D721Med (cell line): ENCODE measurements at regions not wholly inside any gene's neighbourhood (a gene's known extent, or its start where the extent isn't known, plus 50 kb on each side); places are given as distances from the start of the nearest gene placed in this dataset.

Source experiments
- DNase-seq: peaks from one replicate; pipeline ENCODE4 v3.0.0; 2011; ENCODE audit warnings: low spot score; ENCODE audit not compliant: insufficient read length
- FAIRE-seq: peaks from 2 replicates; lab custom pipeline; 2011; peaks lifted over from hg19 to GRCh38; lab: Jason Lieb, UNC
- CTCF ChIP-seq: IDR thresholded peaks from 2 replicates; pipeline ENCODE4 v1.5.1; 2012; ENCODE audit warnings: mild to moderate bottlenecking, control low read depth; ENCODE audit not compliant: insufficient read depth; ENCODE audit errors: missing control alignments

- DNase-seq (no peak), FAIRE-seq (no peak)
- TF ChIP-seq CTCF: no peak
These were observed 104.9 kb upstream of the PTPN3 start for GRCh38 chr9:109602987-109603386.

GRCh38 chr9:109604131-109604530, 106.0 kb upstream of the PTPN3 start:
- no peak for DNase-seq
- no peak for FAIRE-seq
- no peak for TF ChIP-seq CTCF

GRCh38 chr9:109604781-109605180, 106.7 kb upstream of the PTPN3 start:
- FAIRE-seq (no peak), DNase-seq (no peak)
- no peak for TF ChIP-seq CTCF

DNA sequence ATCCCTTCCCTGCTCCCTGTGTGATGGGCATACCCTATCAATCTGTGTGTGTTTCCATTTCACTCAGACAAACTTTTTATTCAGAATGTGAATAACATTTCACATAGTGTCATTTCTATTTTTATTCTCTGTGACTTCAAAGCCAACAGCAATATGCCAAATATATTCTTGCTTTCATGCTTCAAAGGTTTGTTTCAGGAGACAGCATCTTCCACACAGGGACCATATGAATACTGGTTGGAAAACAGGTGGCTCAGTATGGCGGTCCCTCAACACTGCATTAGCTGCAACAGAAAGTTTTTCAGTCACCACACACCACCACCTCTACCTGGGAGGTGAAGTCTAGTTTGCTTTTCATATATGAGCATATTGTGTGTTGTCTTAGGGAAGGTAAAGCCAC, 111.0 kb upstream of the PTPN3 start:
- FAIRE-seq (no peak), DNase-seq (no peak)
- TF ChIP-seq CTCF: no peak

DNA sequence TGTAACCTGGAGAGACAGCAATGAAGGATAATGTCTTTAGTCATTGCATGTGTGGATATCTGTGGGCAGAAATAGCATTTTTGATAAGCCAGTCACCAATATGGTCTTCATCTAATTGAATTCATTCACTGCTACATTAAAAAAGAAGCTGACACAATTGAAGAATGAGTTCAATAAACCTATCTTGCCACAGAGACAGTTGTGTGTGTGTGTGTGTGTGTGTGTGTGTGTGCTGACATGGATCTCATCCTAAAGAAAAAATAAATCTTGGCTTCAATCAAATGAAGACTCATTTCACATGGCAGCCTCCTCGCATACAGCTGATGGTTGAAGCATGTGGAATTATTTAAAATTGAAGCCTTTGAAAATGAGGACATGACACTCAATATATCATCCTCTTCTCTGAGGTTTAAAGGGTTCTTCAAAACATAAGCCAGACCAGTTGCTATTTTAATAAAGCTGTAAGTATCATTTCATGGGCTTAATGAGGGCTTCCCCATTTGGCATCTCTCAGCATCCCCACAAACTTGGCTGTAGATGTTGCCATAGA, 118.5 kb upstream of the PTPN3 start:
- DNase-seq: no peak
- FAIRE-seq: no peak
- no peak for TF ChIP-seq CTCF

DNA sequence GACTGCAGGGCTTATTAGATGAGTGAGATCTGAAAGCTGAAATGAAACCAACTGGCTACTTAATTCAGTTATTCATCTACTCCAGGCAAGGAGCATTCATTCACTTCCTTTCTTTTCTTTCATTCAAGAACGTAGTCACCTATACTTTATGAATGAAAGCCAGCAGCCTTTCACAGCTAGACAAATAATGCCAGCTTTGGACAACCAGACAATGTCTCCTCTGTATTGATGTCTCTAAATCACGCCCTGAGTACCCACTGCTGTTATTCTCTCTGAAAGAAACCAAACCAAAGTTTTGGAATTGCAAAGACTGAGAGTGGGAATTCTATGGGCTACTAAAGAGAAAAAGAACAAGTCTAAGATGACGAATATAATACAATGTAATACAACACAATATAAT, 121.2 kb upstream of the PTPN3 start:
- DNase-seq (no peak), FAIRE-seq (no peak)
- no peak for TF ChIP-seq CTCF

DNA sequence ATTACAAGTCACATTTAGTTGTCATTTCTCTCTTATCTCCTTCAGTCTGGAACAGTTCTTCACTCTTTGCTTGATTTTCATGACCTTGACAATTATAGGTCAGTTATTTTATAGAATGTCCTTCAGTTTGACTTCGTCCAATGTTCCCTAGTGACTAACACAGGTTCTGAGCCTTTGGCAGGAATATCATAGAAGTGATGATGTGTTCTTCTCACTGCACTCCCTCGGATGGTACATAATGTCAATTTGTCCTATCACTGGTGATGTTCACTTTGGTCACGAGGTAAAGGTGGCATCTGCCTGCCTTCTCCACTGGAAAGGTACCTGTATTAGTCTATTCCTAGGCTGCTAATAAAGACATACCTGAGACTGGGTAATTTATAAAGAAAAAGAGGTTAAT, 126.0 kb upstream of the PTPN3 start:
- no peak for FAIRE-seq
- no peak for TF ChIP-seq CTCF
- no peak for DNase-seq
